ENCODE measurements at regions not wholly inside any gene's neighbourhood (a gene's known extent, or its start where the extent isn't known, plus 50 kb on each side); places are given as distances from the start of the nearest gene placed in this dataset.

GRCh38 chr18:24773101-24773500 lies 312.7 kb downstream of the HRH4 start:
- TF ChIP-seq POLR2A (IDR thresholded peaks at IDR 0.05; ENCODE audit: low read depth, low read length): no peak
- no peak for TF ChIP-seq CTCF (conservative IDR thresholded peaks at IDR 0.05; ENCODE audit: low read depth, low read length)
- no peak for TF ChIP-seq RCOR1 (IDR thresholded peaks at IDR 0.05; ENCODE audit: insufficient replicate concordance, low read length)
- no peak for TF ChIP-seq RAD21 (IDR thresholded peaks at IDR 0.05; ENCODE audit: low read length)
- TF ChIP-seq MAFK (IDR thresholded peaks at IDR 0.05; ENCODE audit: low read depth, low read length): no peak
- TF ChIP-seq MXI1 (IDR thresholded peaks at IDR 0.05; ENCODE audit: borderline replicate concordance, low read depth, low read length): no peak
- no peak for TF ChIP-seq BHLHE40 (IDR thresholded peaks at IDR 0.05; ENCODE audit: low read depth, low read length)
